ENCODE measurements at regions not wholly inside any gene's neighbourhood (a gene's known extent, or its start where the extent isn't known, plus 50 kb on each side); places are given as distances from the start of the nearest gene placed in this dataset.

- Histone ChIP-seq H3K79me1 (ENCODE audit: low read depth, low read length) (no peaks in the 10 kb centered on the region), H3K9me3 (ENCODE audit: insufficient read depth in 2 of 2, low read depth in 1 of 2, low read length in 1 of 2) (no peaks in the 10 kb centered on the region), H4K5ac (ENCODE audit: insufficient read length, low read depth, low read length) (no peak overlapping the region), H2BK5ac (ENCODE audit: low read depth, low read length) (no peak overlapping the region), H4K91ac (replicated peaks; ENCODE audit: insufficient read length, low read length) (no peak overlapping the region), H3K9ac (replicated peaks in 1 of 4; ENCODE audit: extremely low read depth in 1 of 4, low read depth in 3 of 4, low read length in 3 of 4) (no peak overlapping the region), H2BK15ac (ENCODE audit: low read length) (no peak overlapping the region), H4K20me1 (replicated peaks in 1 of 2; ENCODE audit: control insufficient read depth in 1 of 2, insufficient read depth in 2 of 2, low read length in 2 of 2) (no peaks in the 10 kb centered on the region), H3K27ac (ENCODE audit: low read depth, low read length) (no peak overlapping the region), H3K56ac (replicated peaks; ENCODE audit: insufficient read length, low read depth, low read length) (no peak overlapping the region), H2AFZ (ENCODE audit: low read length) (no peak overlapping the region), H3K14ac (ENCODE audit: insufficient read length) (no peak overlapping the region), H2BK120ac (replicated peaks; ENCODE audit: low read depth, low read length) (no peak overlapping the region), H2BK12ac (ENCODE audit: low read depth, low read length) (no peak overlapping the region), H3K4me3 (ENCODE audit: extremely low read depth in 1 of 4, insufficient read depth in 2 of 4, low read depth in 3 of 4, low read length in 4 of 4) (no peak overlapping the region), H4K8ac (ENCODE audit: extremely low read depth, insufficient read depth, low read length) (no peak overlapping the region), H3K23me2 (ENCODE audit: low read depth, low read length) (no peaks in the 10 kb centered on the region), H3K27me3 (replicated peaks in 1 of 4; ENCODE audit: control insufficient read depth in 3 of 4, extremely low read depth in 1 of 4, insufficient read depth in 3 of 4, low read length in 3 of 4) (no peaks in the 10 kb centered on the region), H3K23ac (ENCODE audit: insufficient read length) (no peak overlapping the region), H2AK5ac (ENCODE audit: low read depth, low read length) (no peak overlapping the region), H3K4me1 (replicated peaks in 1 of 4; ENCODE audit: control insufficient read depth in 3 of 4, insufficient read depth in 4 of 4, low read length in 3 of 4) (no peaks in the 10 kb centered on the region), H2BK20ac (ENCODE audit: low read length) (no peak overlapping the region), H3K18ac (ENCODE audit: extremely low read depth, low read length) (no peak overlapping the region), H3K36me3 (ENCODE audit: control insufficient read depth in 2 of 4, insufficient read depth in 4 of 4, low read length in 3 of 4) (no peaks in the 10 kb centered on the region), H3K79me2 (ENCODE audit: control insufficient read depth in 1 of 2, insufficient read depth in 2 of 2, low read length in 2 of 2) (no peaks in the 10 kb centered on the region), H3K4me2 (ENCODE audit: insufficient read depth in 1 of 2, low read depth in 2 of 2, low read length in 2 of 2) (no peak overlapping the region), H3K4ac (replicated peaks; ENCODE audit: insufficient read length, low read depth, low read length) (no peak overlapping the region)
- no peak for DNase-seq (ENCODE audit: low read depth in 1 of 2, low spot score in 2 of 2)
- FAIRE-seq: no peak
- WGBS, 2 experiments (ENCODE audit: extremely low coverage in 1 of 2, insufficient coverage in 1 of 2, insufficient read length in 1 of 2, insufficient replicate concordance in 2 of 2, low coverage in 1 of 2, low lambda C conversion rate in 2 of 2, missing lambda C conversion rate in 1 of 2): 84% methylated on average over 1 of the region's 1 CpG; no CpG with 5 or more reads in 1 of the 2 experiments
- CTCF ChIA-PET (ENCODE audit: partially characterized antibody): interaction anchor here (1.0 to 1.1 kb wide), 2 partner anchors 251 to 326 kb away, joined by 3 read pairs; no protein-coding TSS in a partner anchor
- POLR2A ChIA-PET (ENCODE audit: partially characterized antibody): no interaction called here
- TF ChIP-seq PHF8 (conservative IDR thresholded peaks at IDR 0.05; ENCODE audit: low read depth, low read length) (no peak), JUND (IDR thresholded peaks at IDR 0.05; ENCODE audit: low read length) (no peak), RAD21 (IDR thresholded peaks at IDR 0.05 in 1 of 2, conservative IDR thresholded peaks at IDR 0.05 in 1 of 2; ENCODE audit: low read depth in 2 of 2, low read length in 2 of 2) (no peak), TBP (IDR thresholded peaks at IDR 0.05; ENCODE audit: low read depth, low read length) (no peak), RNF2 (IDR thresholded peaks at IDR 0.05; ENCODE audit: borderline replicate concordance, low read depth, low read length, missing control alignments, poor library complexity, severe bottlenecking) (no peak), BACH1 (IDR thresholded peaks at IDR 0.05; ENCODE audit: low read length) (no peak), TAF7 (optimal IDR thresholded peaks at IDR 0.05; ENCODE audit: borderline replicate concordance, low read depth, low read length) (no peak), YY1 (IDR thresholded peaks at IDR 0.05; ENCODE audit: low read depth, low read length) (no peak)
Observed at GRCh38 chr4:31791666-31792065, 1071.5 kb downstream of the PCDH7 start.
